IMR-90 (cell line): ENCODE measurements at regions not wholly inside any gene's neighbourhood (a gene's known extent, or its start where the extent isn't known, plus 50 kb on each side); places are given as distances from the start of the nearest gene placed in this dataset.

Experiments used
- ATAC-seq: fragments of 200-7000 bp; cut with Tn5 transposase; 2 replicates; pipeline ENCODE4 v1.9.1; 2020; ENCODE audit warnings: low read depth, mild to moderate bottlenecking, moderate library complexity
- BruUV-seq: library from RNA; stranded (reverse); fragments of 400-500 nt; replicated peaks from 2 replicates; lab custom pipeline; 2021; lab: Mats Ljungman, UMichigan
- CTCF ChIA-PET: fragments of 300-600 bp; formaldehyde crosslinking; extraction: SDS; loops from one replicate; lab custom pipeline; 2021; ENCODE audit warnings: antibody characterized with exemption; lab: Yijun Ruan, JAX
- POLR2A ChIA-PET: fragments of 300-600 bp; sonication (Branson Sonifier 250); formaldehyde crosslinking; loops from one replicate; lab custom pipeline; 2022; ENCODE audit warnings: antibody characterized with exemption; ENCODE audit not compliant: unreplicated experiment; lab: Charles Lee
- DNase-seq: peaks from one replicate; pipeline ENCODE4 v3.0.0; 2013
- H2AFZ ChIP-seq: replicated peaks from 2 replicates; pipeline ENCODE3; 2013; ENCODE audit warnings: low read length, mild to moderate bottlenecking; ENCODE audit not compliant: poor library complexity
- H2AK5ac ChIP-seq: 2 replicates; pipeline ENCODE4 v1.6.1; 2013; ENCODE audit warnings: low read depth, low read length, inconsistent platforms
- H2AK9ac ChIP-seq: replicated peaks from 2 replicates; pipeline ENCODE3; 2013; ENCODE audit warnings: mild to moderate bottlenecking, low read depth, low read length, moderate library complexity; ENCODE audit not compliant: poor library complexity
- H2BK120ac ChIP-seq: 2 replicates; pipeline ENCODE4 v1.6.1; 2013; ENCODE audit warnings: low read depth, low read length, inconsistent platforms
- H2BK15ac ChIP-seq: 3 replicates; pipeline ENCODE4 v1.6.1; 2013; ENCODE audit warnings: low read depth, low read length, inconsistent platforms
- H2BK20ac ChIP-seq: 2 replicates; pipeline ENCODE4 v1.6.1; 2013; ENCODE audit warnings: low read depth, mild to moderate bottlenecking, inconsistent platforms, low read length, moderate library complexity
- H2BK5ac ChIP-seq: 2 replicates; pipeline ENCODE4 v1.6.1; 2013; ENCODE audit warnings: mild to moderate bottlenecking, low read depth, low read length, inconsistent platforms; ENCODE audit not compliant: poor library complexity, severe bottlenecking
- H3K14ac ChIP-seq: replicated peaks from 2 replicates; pipeline ENCODE4 v1.6.1; 2013; ENCODE audit warnings: low read depth, low read length, inconsistent platforms
- H3K18ac ChIP-seq: 2 replicates; pipeline ENCODE4 v1.6.1; 2013; ENCODE audit warnings: low read depth, low read length, control low read depth
- H3K23ac ChIP-seq: 2 replicates; pipeline ENCODE4 v1.6.1; 2013; ENCODE audit warnings: low read depth, low read length, inconsistent platforms
- H3K27ac ChIP-seq: 2 replicates; pipeline ENCODE4 v1.5.1; 2013; ENCODE audit warnings: mild to moderate bottlenecking, control low read depth, low read length; ENCODE audit not compliant: insufficient read depth
- H3K27me3 ChIP-seq: 2 replicates; pipeline ENCODE4 v1.6.1; 2013; ENCODE audit warnings: low read length; ENCODE audit not compliant: control insufficient read depth, insufficient read depth
- H3K36me3 ChIP-seq: 2 replicates; pipeline ENCODE4 v1.6.1; 2013; ENCODE audit warnings: low read length, mixed read lengths; ENCODE audit not compliant: control insufficient read depth, insufficient read depth
- H3K4ac ChIP-seq: 2 replicates; pipeline ENCODE4 v1.6.1; 2013; ENCODE audit warnings: low read depth, low read length, inconsistent platforms
- H3K4me1 ChIP-seq: 2 replicates; pipeline ENCODE4 v1.6.1; 2013; ENCODE audit warnings: low read length, mixed read lengths; ENCODE audit not compliant: control insufficient read depth, insufficient read depth
- H3K4me2 ChIP-seq: 2 replicates; pipeline ENCODE4 v1.6.1; 2013; ENCODE audit warnings: low read depth, mild to moderate bottlenecking, control low read depth, low read length, moderate library complexity
- H3K4me3 ChIP-seq: 2 replicates; pipeline ENCODE4 v1.5.1; 2013; ENCODE audit warnings: low read depth, mild to moderate bottlenecking, control low read depth, low read length, moderate library complexity; ENCODE audit not compliant: insufficient read depth
- H3K56ac ChIP-seq: 2 replicates; pipeline ENCODE4 v1.6.1; 2013; ENCODE audit warnings: low read length, inconsistent platforms; ENCODE audit not compliant: insufficient read depth; ENCODE audit errors: extremely low read depth
- H3K79me1 ChIP-seq, 2 experiments: 2 replicates each; pipeline ENCODE4 v1.6.1; 2013; ENCODE audit warnings: low read length in 2 of 2, inconsistent platforms in 1 of 2, low read depth in 1 of 2
- H3K9ac ChIP-seq: 2 replicates; pipeline ENCODE4 v1.6.1; 2013; ENCODE audit warnings: low read depth, low read length, control low read depth
- H3K9me1 ChIP-seq: 2 replicates; pipeline ENCODE4 v1.6.1; 2013; ENCODE audit warnings: low read length, inconsistent platforms; ENCODE audit not compliant: insufficient read depth
- H3K9me3 ChIP-seq: 2 replicates; pipeline ENCODE4 v1.6.1; 2013; ENCODE audit warnings: low read length; ENCODE audit not compliant: control insufficient read depth, insufficient read depth
- H4K20me1 ChIP-seq: 2 replicates; pipeline ENCODE4 v1.6.1; 2013; ENCODE audit warnings: low read length, inconsistent platforms; ENCODE audit not compliant: insufficient read depth
- H4K5ac ChIP-seq: 2 replicates; pipeline ENCODE4 v1.6.1; 2013; ENCODE audit warnings: mild to moderate bottlenecking, low read depth, low read length, control low read depth
- H4K8ac ChIP-seq, 2 experiments: 2 replicates each; pipeline ENCODE4 v1.6.1; 2013; ENCODE audit warnings: low read depth in 2 of 2, low read length in 2 of 2, control low read depth in 1 of 2, inconsistent platforms in 1 of 2
- H4K91ac ChIP-seq: 2 replicates; pipeline ENCODE4 v1.6.1; 2013; ENCODE audit warnings: low read depth, low read length, inconsistent platforms; ENCODE audit not compliant: insufficient read depth
- CEBPB ChIP-seq: IDR thresholded peaks from 2 replicates; pipeline ENCODE4 v1.6.1; 2012; ENCODE audit warnings: low read depth, low read length, improper control_type of control experiment
- MAZ ChIP-seq: IDR thresholded peaks from 2 replicates; pipeline ENCODE4 v1.6.1; 2012; ENCODE audit warnings: low read depth, mild to moderate bottlenecking, low read length, improper control_type of control experiment, moderate library complexity, borderline replicate concordance
- POLR2A ChIP-seq: IDR thresholded peaks from 2 replicates; pipeline ENCODE4 v1.6.1; 2012; ENCODE audit warnings: mild to moderate bottlenecking, low read depth, low read length
- SMC3 ChIP-seq: fragments of 150-350 bp; IDR thresholded peaks from 2 replicates; pipeline ENCODE4 v1.6.1; 2016; ENCODE audit warnings: low read depth, mild to moderate bottlenecking, antibody characterized with exemption, low read length, moderate library complexity
- USF2 ChIP-seq: fragments of 150-350 bp; IDR thresholded peaks from 2 replicates; pipeline ENCODE4 v1.6.1; 2017; ENCODE audit warnings: mild to moderate bottlenecking, antibody characterized with exemption, low read length, low read depth
- WGBS, 2 experiments: methylation state at CpG; one replicate each; pipeline versions ENCODE4 v1.1.5 to v1.1.7; 2013; ENCODE audit warnings: missing lambda C conversion rate in 2 of 2; ENCODE audit not compliant: insufficient read length in 1 of 2; ENCODE audit errors: extremely low coverage in 2 of 2; 5-methylcytosine and 5-hydroxymethylcytosine counted together
- dilution Hi-C: fragments of 300-500 bp; cut with HindIII; formaldehyde crosslinking; loops from one replicate; pipeline ENCODE4 v1.14.3; 2018; ENCODE audit warnings: low sequenced_read_pairs; ENCODE audit not compliant: unreplicated experiment
- in situ Hi-C: fragments of 300-500 bp; cut with MboI; formaldehyde crosslinking; loops from 3 replicates; pipeline ENCODE4 v1.14.3; 2019; ENCODE audit warnings: low sequenced_read_pairs, inconsistent platforms, mixed read lengths
- intact Hi-C: fragments of 100-400 bp; cut with micrococcal nuclease; formaldehyde crosslinking; loops from 2 replicates; pipeline ENCODE4 v1.10.0; 2022
- TF ChIP-seq, protein P1 (sequence below): conservative IDR thresholded peaks from 2 replicates; pipeline ENCODE4 v1.5.1; 2012; ENCODE audit warnings: mild to moderate bottlenecking, low read depth, low read length, improper control_type of control experiment

DNA sequence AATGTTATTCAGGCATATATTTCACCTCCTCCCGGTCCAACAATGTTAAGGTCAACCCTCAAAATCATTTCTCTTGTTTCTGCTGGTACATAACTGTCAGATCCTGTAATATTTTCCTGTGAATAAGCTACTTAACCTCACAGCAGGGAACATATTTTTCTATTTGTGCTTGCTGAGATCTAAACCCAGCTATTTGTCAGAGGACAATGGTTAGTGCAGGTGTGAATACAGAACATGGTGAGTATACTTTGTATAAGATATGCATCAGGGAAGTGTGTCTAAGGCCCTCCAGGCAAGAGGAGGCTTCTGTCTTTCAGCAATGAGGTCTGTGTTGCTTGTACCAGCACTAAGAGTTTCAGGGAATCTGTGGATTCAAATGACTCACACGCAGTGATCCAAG, 970.6 kb downstream of the NCAM2 start:
- TF ChIP-seq SMC3 (no peak), USF2 (no peak), MAZ (no peak), CEBPB (no peak), POLR2A (no peak)
- TF ChIP-seq, protein P1, sequence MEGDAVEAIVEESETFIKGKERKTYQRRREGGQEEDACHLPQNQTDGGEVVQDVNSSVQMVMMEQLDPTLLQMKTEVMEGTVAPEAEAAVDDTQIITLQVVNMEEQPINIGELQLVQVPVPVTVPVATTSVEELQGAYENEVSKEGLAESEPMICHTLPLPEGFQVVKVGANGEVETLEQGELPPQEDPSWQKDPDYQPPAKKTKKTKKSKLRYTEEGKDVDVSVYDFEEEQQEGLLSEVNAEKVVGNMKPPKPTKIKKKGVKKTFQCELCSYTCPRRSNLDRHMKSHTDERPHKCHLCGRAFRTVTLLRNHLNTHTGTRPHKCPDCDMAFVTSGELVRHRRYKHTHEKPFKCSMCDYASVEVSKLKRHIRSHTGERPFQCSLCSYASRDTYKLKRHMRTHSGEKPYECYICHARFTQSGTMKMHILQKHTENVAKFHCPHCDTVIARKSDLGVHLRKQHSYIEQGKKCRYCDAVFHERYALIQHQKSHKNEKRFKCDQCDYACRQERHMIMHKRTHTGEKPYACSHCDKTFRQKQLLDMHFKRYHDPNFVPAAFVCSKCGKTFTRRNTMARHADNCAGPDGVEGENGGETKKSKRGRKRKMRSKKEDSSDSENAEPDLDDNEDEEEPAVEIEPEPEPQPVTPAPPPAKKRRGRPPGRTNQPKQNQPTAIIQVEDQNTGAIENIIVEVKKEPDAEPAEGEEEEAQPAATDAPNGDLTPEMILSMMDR: no peak
- Histone ChIP-seq H2BK5ac (no peak overlapping the region), H4K91ac (no peak overlapping the region), H3K79me1 (no peaks in the 10 kb centered on the region), H3K14ac (no peak overlapping the region), H3K4me2 (no peak overlapping the region), H2AK5ac (no peak overlapping the region), H4K20me1 (no peaks in the 10 kb centered on the region), H3K9ac (no peak overlapping the region), H3K4me1 (no peaks in the 10 kb centered on the region), H2AFZ (no peak overlapping the region), H2BK120ac (no peak overlapping the region), H3K18ac (no peak overlapping the region), H3K27ac (no peak overlapping the region), H3K56ac (no peak overlapping the region), H2BK20ac (no peak overlapping the region), H3K9me3 (peaks cover 6% of the 10 kb centered on the region; the same call in 1 of the 2 replicates), H3K36me3 (no peaks in the 10 kb centered on the region), H2AK9ac (no peak overlapping the region), H4K5ac (no peak overlapping the region), H3K4me3 (no peak overlapping the region), H3K4ac (no peak overlapping the region), H3K27me3 (no peaks in the 10 kb centered on the region), H3K23ac (no peak overlapping the region), H2BK15ac (no peak overlapping the region), H4K8ac (no peak overlapping the region), H3K9me1 (no peaks in the 10 kb centered on the region)
- no TSS peak for BruUV-seq
- ATAC-seq (no peak), DNase-seq (no peak)
- POLR2A ChIA-PET: no interaction called here
- CTCF ChIA-PET: no interaction called here
- dilution Hi-C loops (no loop called here), intact Hi-C loops (no loop called here), in situ Hi-C loops (no loop called here)
- no CpG with 5 or more reads among the region's 2 CpGs for WGBS, 2 experiments
